Fibroblast of skin of right quadriceps (primary cell): ENCODE measurements at regions not wholly inside any gene's neighbourhood (a gene's known extent, or its start where the extent isn't known, plus 50 kb on each side); places are given as distances from the start of the nearest gene placed in this dataset.
A peak's percentile ranks its signal among the peaks of the same experiment; 100 is the strongest.

Experiments used
- DNase-seq: peaks from one replicate; pipeline ENCODE4 v3.0.0-alpha.2; 2013

DNA sequence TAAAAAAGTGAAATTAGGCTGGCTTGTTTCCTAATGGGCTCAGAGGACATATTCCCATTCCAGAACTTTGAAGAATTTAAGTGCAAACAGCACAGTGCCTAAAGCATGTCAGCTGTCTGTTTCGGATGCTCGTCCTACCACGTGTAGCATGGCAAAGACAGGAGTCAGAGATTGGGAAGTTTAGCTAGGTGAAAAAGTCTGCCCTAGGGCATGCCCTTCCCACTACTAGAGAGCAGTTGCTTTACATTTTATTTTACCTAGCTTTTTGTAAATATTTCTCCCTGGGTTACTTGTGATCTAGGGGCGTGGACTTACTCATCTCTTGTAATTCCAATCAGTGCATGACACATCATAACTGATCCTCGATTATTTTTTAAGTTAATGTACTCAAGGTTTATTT lies 111.1 kb downstream of the LMO4 start:
- no peak for DNase-seq

- DNase-seq: peak; percentile 8
Observed at GRCh38 chr1:87449348-87449963, 120.8 kb downstream of the LMO4 start.

DNA sequence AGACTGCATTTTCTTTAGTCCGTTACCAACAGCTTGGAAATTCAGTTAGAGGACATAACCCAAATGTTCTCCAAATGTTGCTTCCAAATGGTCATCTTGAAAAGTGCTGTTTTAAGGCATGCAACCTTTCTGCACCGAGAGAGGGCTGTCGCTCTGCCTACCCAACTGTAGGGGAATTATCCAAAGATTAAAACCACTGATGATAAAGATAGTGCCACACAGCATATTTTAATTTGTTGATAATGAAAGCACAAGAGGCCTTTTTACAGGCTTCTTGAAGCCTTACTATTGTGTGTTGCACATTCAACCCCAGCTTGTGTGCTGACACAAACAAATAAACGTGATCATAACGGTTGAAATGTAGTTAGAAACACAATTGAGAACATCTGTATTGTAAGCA lies 121.5 kb downstream of the LMO4 start:
- no peak for DNase-seq

- DNase-seq: no peak
Observed at GRCh38 chr1:87450615-87451209, 122.0 kb downstream of the LMO4 start.

GRCh38 chr1:87451229-87451920 lies 122.7 kb downstream of the LMO4 start:
- DNase-seq: peak; percentile 73

GRCh38 chr1:87452648-87453047 lies 124.0 kb downstream of the LMO4 start:
- DNase-seq: no peak

- no peak for DNase-seq
Observed at GRCh38 chr1:87457408-87457807, 128.7 kb downstream of the LMO4 start.

GRCh38 chr1:87462894-87463293 lies 134.2 kb downstream of the LMO4 start:
- DNase-seq: no peak

DNA sequence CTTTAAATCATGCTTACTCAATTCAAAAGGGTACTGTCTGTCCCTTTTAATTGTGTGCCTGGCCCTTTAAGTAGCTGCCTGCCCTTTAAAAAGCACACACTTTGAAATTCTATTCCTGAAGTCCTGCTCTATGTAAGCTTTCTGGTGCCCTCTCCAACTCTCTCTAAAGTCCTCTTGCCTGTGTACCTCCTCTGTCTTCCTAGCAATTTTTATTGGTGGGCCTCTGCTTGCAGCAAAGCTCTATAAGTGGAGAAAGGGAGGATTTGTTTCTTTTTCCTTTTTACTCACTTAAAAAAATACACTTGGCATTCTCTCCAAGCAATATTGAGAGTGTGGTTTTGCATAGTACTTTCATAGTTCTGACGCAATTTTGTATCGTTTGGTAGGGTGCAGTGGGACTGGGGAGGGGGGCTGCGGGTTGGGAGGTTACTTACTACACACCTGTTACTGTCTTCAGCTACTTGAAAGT lies 135.4 kb downstream of the LMO4 start:
- no peak for DNase-seq

GRCh38 chr1:87466621-87467020 lies 137.9 kb downstream of the LMO4 start:
- no peak for DNase-seq

GRCh38 chr1:87472716-87473115 lies 144.0 kb downstream of the LMO4 start:
- DNase-seq: no peak

GRCh38 chr1:87473203-87473661 lies 144.6 kb downstream of the LMO4 start:
- DNase-seq: no peak

GRCh38 chr1:87474098-87474497 lies 145.4 kb downstream of the LMO4 start:
- DNase-seq: no peak

DNA sequence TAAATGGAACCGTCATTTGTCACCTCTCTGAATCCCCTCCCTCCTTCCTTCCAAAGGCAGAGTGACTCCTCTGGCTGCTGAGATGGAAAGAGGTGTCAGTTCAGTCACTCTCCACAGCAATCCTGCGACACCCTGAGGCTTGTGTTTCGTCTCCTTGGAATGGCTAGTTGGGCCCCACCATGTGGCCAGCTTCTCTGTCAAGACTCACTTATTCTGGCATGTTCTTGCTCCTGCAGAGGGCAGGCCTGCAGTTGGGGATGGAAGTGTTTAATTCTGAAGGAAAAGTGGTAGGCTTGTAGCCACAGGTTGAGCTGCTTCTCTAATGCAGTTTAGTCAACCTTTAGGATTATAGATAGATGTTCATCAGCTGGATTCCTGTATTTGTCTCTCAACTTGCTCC lies 149.6 kb downstream of the LMO4 start:
- DNase-seq: peak; percentile 42

GRCh38 chr1:87495147-87495546 lies 166.5 kb downstream of the LMO4 start:
- no peak for DNase-seq

DNA sequence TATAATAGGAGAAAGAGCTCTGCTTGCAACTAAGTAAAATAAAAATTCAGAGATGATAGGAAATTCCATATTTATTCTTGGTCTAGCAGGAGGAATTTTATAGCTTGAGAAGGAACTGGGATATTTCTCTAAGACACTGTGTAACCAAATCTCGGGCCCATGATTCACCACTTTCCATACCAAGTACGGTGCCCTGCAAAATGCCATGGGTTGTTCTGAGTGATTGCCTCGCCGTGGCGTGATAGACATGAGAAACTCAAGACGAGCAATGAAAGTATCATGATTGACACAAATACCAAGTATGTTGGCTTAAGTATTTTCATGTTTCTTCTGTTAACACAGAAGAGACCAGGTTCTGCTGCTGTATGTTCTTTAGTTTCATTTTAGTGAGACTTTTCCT lies 167.2 kb downstream of the LMO4 start:
- no peak for DNase-seq

DNA sequence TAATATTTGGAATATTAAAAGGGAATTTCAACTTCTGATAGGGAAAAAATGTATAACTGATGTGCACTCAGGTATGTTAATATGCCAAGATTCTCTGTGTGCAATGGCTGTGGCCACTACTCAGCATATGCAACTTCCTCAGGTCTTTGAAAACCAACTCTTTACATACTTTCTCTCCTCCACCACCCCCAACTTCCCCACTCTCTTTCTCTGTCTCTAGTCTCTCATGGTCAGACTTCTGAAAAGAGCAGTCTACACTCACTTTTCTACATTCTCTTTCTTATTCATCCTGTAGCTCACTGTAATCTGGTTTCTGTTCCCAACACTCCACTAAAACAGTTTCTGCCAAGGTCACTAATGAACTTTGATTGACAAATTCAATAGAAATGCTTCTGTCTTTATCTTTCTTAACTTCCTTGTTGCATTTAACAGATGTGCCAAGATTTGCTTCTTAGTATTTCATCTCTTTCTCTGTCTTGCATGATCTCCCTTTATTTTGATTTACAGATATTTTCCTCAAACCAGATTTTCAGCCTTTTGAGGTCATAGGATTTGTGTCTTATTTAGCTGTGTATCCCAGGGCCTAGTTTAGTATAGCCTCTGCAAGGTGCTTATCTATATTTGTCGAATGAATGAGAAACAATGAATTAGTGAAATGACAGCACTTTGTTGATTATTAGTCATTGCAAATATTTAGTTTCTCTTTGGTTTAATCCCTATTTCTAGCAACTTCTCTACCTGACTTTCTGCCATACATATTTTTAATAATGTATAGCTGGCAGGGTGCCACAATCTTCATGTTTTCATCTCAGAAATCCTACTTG lies 168.9 kb downstream of the LMO4 start:
- DNase-seq: no peak

- DNase-seq: no peak
Observed at GRCh38 chr1:87501738-87502137, 173.1 kb downstream of the LMO4 start.

DNA sequence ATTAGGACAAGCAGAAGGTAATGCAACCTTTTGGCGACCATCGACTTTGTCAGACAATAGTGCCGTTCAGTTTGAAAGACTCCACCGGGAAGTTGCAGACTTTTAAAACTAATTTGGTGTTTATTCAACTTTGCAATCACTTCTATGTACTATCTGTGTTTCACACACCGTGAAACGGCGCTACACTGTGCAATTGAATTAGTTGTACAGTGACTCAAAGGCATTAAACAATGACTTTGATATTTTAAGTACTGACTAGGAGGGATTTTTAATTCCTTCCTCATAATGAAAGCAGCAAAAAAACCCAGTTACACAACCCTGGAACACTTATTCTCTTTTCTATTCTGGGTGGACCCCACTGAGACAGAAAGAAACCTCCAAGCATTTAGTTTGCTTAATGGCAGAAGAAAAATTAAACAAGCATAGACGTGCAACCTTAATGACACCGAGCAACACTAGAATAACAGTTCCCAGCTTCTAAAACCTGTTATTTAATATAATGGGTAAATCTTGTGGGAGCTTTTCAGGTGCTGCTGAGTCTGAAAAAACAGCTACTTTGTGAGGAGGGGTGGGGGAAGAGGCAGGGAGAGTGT lies 176.8 kb downstream of the LMO4 start:
- DNase-seq: no peak

DNA sequence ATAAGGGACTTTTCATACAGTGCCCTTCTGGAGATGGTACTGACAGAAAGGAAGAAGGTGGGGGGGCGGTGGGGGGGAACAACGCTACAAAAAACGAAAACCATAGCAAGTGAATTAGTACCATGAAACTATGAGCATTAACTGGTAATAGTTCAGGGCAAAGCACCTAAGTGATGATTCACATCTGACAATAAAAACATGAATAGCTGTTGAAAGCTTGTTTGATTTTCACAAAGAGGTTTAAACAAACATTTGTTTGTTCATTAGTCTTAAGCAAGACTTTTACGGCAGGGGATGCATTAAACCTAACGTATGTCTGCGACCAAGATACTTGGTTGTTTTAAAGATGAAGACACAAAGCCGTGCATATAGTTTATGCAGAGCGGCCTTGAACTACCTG lies 177.5 kb downstream of the LMO4 start:
- no peak for DNase-seq

GRCh38 chr1:87508247-87508787 lies 179.6 kb downstream of the LMO4 start:
- peak; percentile 21 for DNase-seq

- DNase-seq: no peak
Observed at GRCh38 chr1:87510540-87510939, 181.9 kb downstream of the LMO4 start.

GRCh38 chr1:87511449-87511848 lies 182.8 kb downstream of the LMO4 start:
- no peak for DNase-seq
